Suprapubic skin (tissue), 4 donors: ENCODE measurements at regions not wholly inside any gene's neighbourhood (a gene's known extent, or its start where the extent isn't known, plus 50 kb on each side); places are given as distances from the start of the nearest gene placed in this dataset.

Experiments
- EP300 ChIP-seq: sonication (generic); formaldehyde crosslinking; IDR thresholded peaks from one replicate; pipeline ENCODE4 v1.6.1; 2017; ENCODE audit warnings: antibody characterized with exemption
- POLR2A ChIP-seq, 2 donors: fragments of 450-650 bp; IDR thresholded peaks; one replicate each; pipeline ENCODE4 v1.6.1; 2017; ENCODE audit warnings: antibody characterized with exemption in 2 of 2, mild to moderate bottlenecking in 2 of 2, moderate library complexity in 2 of 2
- POLR2AphosphoS5 ChIP-seq, 3 donors: sonication (generic); formaldehyde crosslinking; IDR thresholded peaks; one replicate each; pipeline ENCODE4 v1.6.1; 2017; ENCODE audit warnings: antibody characterized with exemption in 3 of 3
- TF ChIP-seq, protein P1 (sequence below), 2 donors: fragments of 200-600 bp in 1 of 2; fragments of 450-650 bp in 1 of 2; sonication (generic) in 1 of 2; IDR thresholded peaks; one replicate each; pipeline ENCODE4 v1.5.1; 2016 to 2019; ENCODE audit warnings: antibody characterized with exemption in 2 of 2, mild to moderate bottlenecking in 1 of 2, moderate library complexity in 1 of 2

DNA sequence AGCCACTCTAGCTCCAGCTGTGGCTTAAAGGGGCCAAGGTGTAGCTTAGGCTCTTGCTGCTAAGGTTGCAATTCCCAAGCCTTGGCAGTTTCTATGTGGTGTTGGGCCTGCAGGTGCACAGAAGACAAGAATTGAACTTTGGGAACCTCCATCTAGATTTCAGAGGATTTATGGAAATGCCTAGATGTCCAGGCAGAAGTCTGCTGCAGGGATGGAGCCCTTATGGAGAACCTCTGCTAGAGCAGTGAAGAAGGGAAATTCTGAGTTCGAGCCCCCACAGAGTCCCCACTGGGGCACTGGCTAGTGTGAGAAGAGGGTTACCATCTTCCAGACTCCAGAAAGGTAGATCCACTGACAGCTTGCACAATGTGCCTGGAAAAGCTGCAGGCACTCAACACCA lies 694.7 kb downstream of the SLC16A7 start:
- TF ChIP-seq, protein P1, sequence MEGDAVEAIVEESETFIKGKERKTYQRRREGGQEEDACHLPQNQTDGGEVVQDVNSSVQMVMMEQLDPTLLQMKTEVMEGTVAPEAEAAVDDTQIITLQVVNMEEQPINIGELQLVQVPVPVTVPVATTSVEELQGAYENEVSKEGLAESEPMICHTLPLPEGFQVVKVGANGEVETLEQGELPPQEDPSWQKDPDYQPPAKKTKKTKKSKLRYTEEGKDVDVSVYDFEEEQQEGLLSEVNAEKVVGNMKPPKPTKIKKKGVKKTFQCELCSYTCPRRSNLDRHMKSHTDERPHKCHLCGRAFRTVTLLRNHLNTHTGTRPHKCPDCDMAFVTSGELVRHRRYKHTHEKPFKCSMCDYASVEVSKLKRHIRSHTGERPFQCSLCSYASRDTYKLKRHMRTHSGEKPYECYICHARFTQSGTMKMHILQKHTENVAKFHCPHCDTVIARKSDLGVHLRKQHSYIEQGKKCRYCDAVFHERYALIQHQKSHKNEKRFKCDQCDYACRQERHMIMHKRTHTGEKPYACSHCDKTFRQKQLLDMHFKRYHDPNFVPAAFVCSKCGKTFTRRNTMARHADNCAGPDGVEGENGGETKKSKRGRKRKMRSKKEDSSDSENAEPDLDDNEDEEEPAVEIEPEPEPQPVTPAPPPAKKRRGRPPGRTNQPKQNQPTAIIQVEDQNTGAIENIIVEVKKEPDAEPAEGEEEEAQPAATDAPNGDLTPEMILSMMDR (IDR thresholded peaks at IDR 0.05): no peak
- TF ChIP-seq EP300: no peak
- TF ChIP-seq POLR2A (IDR thresholded peaks at IDR 0.05): no peak
- no peak for TF ChIP-seq POLR2AphosphoS5 (IDR thresholded peaks at IDR 0.05)
